Stimulated activated CD4-positive, alpha-beta T cell treated with anti-CD3 and anti-CD28 coated beads, Interleukin-1b, Interleukin-23, amount 100 ng/mL, for 4 hours (primary cell): ENCODE measurements at regions not wholly inside any gene's neighbourhood (a gene's known extent, or its start where the extent isn't known, plus 50 kb on each side); places are given as distances from the start of the nearest gene placed in this dataset.

ENCODE experiments used
- DNase-seq, 2 donors: peaks; one replicate each; pipeline ENCODE4 v3.0.0-alpha.2; 2020; ENCODE audit warnings: low read depth in 2 of 2

DNA sequence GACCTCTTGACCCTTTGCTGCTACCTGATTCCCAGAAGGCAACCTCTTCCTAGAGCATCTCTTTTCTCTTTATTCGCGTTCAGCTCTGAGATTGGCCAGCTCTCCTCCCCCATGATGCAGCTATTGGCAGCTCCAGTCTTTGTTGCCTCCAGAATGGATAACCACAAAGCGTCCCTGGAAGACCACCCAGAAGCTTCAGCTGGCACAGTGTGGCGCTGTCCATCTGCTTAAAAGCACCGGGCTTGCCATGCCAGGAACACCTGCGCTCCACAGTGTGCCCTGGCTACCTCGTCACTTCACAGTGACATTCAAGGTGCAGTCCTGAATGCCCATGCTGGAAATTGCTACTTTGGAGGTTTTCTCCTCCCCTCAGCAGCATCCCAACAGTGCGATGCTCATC lies 353.9 kb downstream of the LMO4 start:
- DNase-seq: no peak

DNA sequence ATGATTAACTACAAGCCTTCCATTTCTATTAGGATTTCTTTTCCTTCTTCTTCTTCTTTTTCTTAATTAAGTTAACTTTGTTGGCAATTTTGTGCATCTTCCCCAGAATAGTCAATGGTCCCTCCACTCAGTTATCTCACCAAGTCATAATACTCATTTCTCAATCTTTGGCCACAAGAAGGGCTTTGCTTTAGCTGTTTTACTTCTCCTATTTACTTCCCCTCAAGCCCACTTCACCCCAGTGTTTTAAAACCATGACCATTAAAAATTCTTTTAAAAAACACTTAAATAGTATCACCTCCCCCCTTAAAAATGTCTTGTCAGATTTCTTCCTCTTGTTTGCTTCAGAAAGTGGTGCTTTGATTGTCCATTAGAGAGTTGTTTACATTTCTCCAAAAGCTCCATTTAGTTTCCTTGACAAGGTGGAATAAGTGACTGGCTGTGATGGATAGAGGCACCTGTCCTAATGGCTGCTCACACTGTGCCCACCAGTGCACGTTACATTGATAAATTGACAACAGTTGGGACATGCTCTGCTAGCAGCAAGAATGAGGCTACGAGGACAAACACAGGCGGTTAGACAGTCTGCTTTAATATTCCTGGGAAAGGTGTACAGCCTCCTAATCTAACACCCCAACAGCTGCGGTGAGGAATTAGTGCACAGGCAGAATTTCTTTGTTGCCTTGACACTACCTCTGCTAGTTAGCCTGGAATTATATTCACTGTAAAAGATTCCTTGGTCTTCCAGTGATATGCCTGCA lies 354.7 kb downstream of the LMO4 start:
- no peak for DNase-seq

DNA sequence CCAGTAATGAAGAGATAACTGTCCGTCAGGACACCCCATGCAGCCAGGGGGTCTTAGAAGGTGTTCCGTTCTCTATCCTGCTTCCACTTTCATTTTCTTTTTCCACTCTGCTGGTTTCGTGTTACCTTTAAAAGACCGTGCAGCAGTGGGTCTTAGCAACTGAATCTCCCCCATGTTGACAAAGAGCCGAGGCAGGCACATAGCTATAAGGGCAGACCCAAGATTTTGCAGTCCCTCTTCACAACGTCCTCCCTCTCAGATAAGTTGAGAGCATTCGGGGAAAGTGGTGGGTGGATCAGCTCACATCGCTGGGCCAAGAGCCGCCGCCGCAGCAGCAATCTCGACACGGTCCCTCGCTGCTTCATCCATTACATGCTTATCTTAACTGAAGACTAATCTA lies 355.5 kb downstream of the LMO4 start:
- DNase-seq: no peak

DNA sequence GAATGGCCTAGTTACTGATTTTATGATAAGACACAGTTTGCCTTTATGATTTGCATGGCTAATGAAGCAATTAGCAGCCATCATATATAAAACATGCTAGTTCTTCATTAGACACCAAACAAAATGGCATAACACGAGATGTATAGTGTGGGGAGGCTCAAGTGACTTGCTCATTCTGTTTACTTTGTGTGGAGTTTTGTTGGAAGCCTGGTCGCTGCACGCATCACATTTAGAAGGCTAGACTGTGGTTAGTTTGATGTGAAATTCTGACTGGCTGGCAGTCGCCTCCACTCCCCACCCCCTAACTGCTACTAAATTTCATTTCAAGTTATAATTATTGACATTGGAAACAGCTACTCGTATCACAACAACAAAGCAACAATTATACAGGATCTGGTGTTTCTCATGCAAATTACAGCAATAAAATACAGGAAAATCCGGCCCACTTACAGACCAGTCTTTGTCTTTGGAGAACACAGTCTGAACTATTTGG lies 356.1 kb downstream of the LMO4 start:
- DNase-seq: no peak

DNA sequence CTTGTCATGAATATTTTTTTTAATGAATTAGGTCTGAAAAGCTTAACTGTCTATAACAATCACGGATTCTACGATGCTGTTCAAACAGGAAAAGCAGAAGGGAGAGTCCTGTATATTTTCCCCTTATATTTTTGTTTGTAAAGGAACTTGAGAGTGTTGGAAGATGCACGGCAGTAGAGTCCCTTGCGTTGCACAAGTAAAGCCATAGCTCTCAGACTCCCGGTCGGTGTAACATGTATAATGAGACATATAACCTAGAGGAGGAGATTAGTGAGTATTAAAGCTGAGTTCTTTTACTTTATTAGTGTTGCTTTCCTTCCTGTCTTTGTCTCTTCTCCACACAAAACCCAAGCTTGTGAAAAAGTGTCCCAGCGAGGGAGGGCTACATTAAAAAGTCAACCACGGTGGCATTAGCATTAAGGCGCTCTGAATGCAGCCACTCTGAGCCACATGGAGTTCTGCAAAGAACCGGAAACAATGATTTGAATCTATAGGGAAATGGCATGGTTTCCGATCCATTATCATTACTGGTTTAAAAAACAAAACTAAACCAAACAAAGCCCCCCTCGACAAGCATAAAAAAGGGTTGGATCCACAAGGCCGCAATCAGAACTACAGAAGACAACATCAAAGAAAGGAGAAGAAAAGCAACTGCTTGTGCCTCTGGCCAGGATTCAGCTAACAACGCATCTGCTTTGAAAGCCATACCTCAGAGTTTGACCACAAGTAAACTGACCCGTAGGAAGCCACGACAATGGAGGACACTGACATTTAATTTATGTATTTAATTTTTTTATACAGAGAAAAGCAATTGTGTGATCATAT lies 356.8 kb downstream of the LMO4 start:
- DNase-seq: no peak

DNA sequence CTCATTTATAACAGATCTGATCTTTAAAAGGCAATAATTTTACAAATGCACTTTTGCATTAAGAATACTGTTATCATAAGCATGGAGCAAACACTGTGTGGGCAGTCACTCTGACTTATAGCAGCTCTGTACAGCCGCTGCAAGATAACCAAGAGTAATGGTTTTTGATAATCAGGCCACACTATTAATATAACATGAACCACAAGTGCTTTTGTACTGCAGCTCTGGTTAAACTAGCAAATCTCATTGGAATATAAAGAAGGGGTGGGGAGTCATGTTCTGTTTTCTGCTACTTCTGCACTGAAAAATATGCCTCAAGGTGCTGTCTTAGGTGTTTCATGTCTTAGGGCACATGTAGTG lies 357.4 kb downstream of the LMO4 start:
- DNase-seq: no peak

DNA sequence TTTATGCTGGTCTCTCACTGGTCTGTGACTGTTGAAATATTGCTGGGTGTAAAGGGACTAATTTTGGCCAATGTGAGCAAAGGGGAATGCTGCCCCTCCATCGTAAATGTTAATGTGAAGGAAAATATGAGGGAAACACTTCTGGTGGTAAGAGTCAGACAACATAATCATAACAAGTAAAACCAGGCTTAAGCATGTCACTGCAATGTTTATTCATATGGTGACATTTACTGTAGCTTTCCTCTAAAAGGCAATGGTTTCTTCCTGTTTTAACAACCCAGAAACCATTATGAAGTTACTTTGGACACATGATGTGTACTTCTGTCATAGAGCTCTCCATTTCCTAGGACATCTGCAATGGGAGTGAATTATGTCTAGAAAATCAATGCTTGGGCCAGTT lies 358.0 kb downstream of the LMO4 start:
- DNase-seq: no peak

DNA sequence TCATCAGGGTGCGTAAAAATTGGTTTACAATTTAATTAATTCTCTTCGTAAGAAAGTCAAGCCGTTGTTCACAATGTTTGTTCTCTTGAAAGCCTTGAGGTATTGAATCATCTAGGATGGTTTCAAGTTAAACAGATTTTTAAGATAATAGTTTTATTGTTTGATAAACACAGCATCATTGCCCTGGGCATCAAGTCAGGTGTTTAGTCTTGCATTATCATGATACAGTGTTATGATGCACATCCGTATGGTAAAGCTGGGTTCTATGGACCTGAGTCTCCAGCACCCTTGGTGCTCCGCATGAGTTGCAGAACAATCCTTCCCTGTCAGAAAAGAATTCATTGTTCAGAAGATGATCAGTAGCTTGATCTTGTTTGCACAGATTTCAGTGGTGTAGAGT lies 359.5 kb downstream of the LMO4 start:
- DNase-seq: no peak

DNA sequence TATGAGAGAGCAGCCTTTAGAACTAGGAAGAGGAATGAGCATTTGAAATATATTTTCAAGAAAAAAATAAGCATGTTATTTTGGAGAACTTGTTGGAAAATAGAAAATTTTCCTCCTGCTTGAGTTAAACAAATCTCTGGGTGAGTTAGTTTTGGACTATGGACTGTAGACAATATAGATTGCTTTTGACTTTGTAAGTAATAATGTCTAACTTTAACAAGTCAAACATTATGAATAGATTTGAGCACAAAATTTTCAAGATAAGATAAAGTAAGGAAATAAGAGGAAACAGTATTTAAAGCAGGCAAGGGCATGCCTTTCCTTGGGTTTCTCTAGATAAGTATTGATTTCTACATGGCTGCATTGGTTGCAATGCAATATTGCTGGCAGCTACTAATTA lies 360.8 kb downstream of the LMO4 start:
- no peak for DNase-seq

DNA sequence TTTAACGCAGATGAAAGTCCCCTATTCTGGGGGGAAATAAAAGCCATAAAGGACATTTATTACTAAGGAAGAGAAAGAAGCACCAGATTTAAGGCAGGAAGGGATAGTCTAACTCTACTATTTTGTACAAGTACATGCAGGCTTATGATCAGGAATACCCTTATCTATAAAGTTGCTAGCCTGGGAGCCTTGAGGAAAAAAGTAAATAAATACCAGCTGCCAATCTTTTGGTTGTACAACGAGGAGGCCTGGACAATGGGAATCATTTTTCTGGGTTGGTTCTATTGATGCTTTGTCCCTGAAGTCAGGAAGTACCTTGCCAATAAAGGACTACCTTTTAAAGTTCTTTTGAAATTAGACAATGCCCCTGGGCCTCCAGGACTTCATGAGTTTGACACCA lies 367.8 kb downstream of the LMO4 start:
- no peak for DNase-seq

DNA sequence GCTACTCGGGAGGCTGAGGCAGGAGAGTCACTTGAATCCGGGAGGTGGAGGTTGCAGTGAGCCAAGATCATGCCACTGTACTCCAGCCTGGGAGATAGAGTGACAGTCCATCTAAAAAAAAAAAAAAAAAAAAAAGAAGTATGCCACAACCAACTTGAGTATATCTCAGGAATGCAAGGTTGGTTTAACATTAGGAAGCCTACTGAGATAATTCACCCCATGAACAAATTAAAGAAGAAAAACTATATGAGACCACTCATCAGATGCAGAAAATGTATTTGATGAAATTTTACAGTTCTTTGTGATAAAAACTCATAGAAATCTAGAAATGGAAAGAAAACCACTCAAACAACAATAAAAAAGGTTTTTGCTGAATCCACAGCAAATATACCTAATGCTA lies 373.8 kb downstream of the LMO4 start:
- no peak for DNase-seq

DNA sequence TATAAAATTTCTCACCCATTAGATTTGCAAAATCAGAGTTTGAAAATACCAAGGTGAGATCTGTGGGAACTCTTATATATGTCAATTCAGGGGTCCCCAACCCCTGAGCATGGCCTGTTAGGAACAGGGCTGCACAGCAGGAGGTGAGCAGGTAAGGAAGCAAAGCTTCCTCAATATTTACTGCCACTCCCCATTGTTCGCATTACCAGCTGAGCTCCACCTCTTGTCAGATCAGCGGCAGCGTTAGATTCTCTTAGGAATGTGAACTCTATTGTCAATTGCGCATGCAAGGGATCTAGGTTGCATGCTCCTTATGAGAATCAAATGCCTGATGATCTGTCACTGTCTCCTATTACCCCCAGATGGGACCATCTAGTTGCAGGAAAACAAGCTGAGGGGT lies 376.6 kb downstream of the LMO4 start:
- DNase-seq: no peak

DNA sequence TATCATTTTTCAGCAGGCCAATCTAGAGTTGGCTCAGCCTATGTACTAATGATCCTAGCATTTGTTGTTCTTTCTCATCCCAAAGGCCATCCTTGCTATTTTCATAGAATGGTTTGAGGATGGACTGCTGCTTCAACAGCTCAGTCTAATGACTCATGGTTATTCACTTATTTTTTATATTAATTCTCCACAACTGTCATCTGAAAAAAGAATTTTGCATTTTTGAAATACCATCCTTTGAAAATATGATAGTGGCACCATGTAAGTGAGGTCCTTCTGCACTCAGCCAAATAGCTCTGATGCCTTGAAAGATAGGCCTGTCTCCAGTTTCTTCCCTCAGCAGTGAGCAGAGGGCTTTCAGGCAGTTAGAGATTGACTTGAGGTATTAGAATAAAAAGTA lies 377.5 kb downstream of the LMO4 start:
- DNase-seq: no peak

DNA sequence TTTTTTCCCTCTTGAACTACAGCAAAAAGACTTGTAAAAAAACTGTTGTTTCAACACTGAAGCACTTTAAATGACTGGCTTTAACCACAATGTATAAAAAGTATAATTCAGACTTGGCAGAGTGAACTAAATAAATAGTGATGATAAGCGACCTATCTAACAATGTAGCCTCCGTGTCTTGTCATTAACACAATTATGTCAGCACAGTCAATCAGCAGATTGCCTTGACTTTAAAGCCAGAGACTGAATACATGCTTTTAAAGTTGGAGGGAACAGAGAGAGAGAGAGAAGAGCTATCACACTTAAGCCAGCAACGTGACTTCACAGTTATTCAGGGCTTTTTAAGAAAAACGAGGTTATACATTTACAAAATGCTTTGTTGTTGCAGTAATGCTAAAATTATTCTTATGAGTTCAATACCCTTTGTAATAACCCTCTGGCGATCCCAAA lies 378.1 kb downstream of the LMO4 start:
- DNase-seq: no peak

DNA sequence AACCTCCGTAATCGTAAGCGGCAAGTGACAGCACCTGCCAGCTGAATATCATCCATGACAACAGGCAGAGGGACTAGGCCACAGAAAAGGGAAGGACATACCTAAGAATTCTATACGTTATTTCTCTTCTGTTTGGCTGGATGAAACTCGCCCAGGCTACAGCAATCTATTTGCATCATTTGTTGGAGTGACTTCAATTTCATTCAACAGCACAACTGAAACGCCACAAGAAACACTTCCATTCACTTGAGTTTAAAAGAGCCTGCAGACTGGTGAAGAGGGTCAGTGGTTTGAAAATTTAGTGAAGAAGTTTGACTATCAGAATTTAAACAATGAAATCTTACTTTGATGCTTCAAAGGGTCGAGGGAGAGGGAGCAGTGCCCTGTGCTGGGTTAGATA lies 378.7 kb downstream of the LMO4 start:
- DNase-seq: no peak

DNA sequence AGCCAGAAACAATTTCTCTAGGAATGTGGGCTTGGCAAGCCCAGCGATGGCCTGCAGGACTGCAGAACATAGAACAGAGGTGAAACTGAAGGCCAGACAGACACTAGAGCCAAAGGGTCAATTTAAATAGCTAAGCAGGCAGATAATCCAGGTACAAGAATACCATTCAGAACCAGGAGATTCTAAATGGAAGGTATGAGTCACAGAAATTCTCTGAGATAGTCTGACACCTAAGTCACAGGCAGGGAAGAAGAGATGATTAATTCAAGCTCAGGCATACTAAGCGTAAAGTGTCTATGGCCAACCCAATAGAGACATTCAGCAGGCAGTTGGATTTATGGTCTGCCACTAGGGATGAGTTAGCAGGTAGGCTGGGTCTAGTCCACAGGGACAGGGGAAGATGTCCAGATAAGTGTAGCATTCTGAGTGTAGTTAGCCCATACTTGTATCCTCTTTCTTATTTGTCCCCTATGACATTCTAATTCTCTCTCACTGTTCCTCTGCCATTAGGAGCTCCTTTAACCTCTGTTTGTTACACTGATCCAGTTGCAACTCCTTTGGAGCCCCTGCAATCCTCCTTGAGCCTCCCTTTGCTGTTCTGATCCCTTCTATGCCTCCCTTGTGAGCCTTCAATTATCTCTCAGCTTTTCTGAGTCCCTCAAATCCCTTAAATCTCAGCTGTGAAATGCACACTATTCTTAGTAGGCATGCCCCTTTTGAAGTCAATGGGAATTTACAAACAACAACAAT lies 383.8 kb downstream of the LMO4 start:
- no peak for DNase-seq

DNA sequence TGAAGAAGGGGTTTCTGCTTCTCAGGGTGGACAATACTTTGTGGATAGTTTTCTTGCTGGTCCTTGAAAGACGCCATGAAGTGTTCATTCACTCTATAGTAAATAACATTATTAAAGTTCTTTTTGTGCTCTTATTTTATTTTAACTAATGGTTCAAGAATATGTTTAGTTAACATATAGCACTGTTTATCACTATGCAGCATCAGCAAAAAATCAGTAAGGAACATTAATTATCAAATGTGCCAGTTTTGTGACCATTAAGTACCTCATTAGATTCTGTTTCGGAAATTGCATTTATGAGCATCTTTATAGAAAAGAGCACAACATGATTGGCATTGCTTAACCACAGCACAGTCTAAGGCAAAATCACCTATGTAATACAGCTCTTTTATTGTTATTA lies 385.6 kb downstream of the LMO4 start:
- DNase-seq: no peak

DNA sequence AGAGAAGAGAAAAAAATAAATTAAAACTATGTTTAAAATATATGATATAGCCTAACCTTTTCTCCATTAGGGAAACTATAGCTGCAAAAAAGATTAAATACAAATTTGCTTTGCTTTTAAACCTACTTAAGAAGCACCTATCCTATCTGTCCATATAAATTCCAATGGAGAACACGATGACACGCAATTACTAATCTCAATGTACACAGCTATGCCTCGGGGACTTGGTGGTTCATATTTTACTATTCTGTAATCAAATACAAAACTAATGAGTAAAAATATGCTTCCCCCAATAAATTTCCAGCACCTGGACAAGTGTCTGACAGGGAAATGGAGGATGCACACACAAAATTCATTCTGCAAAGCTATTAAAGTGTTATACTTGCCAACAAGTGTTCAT lies 386.4 kb downstream of the LMO4 start:
- DNase-seq: no peak

DNA sequence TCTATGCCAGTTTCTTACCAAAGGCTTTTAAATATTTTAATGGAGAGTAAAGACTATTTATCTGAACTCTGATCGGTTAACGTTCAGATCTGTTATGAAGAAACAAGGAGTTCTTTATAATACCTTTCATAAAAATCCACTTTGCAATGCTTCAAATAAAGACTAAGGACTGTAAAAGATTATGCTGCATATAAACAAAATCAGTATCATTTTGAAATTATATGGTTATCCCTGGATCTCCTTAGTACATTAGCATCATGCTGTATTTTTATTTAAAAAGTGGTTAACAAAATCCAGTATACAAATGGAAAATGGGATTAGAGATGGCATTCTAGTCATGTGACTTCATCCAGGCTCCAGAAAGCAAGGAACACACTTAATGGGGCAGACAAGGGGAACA lies 386.8 kb downstream of the LMO4 start:
- no peak for DNase-seq

DNA sequence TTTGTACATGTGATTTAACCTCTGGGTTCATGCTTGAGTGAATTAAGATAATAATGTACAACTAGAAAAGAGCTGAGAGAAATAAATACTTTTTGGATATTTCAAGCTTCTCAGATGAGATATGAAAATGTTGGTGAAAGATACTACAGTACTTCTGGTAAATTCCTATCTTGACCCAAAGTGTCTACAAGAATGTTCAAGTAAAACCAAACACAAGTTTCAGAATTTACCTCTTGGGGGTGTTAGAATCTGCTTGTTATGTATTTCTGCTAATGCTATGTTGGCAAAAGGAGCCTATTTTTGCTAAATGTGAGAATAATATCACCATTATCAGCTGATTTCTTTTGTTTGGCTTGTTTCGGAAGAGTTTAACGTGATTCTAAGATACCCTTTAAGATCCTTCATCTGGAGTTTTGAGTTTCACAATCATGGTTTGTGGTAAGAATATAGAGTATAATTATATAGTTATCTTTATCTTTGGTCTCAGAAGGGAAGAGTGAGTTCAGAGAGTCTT lies 388.5 kb downstream of the LMO4 start:
- no peak for DNase-seq

DNA sequence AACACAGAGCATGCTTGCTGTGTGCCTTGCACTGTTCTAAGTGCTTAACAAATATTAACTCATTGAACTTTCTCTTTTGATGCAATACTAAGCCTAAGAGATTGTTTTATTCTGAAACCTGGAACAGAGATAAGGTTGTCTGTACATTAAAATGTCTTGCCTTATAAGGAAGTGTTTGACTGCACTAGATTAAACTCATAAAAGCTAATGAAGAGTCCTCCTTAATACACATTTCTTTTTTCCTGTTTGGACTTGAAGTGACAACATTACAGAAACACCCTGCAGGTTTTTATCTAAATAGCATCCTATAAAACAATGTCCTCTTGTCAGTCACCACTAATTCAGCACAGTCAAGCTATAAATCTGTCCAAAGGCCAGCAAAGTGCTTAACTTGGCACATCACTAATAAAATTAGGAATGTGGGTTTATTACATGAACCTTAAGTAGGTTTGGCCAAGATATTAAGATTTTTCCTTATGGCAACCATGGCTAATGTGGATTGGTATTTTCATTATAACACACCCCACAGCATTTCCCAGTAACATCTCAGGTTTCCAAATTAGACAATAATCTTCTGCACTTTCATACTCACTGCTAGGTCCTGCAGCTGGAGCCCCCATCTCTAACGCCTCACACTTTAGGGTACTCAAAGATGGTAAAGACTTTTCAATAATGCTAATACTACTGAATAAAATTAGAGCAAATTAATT lies 389.7 kb downstream of the LMO4 start:
- DNase-seq: no peak

DNA sequence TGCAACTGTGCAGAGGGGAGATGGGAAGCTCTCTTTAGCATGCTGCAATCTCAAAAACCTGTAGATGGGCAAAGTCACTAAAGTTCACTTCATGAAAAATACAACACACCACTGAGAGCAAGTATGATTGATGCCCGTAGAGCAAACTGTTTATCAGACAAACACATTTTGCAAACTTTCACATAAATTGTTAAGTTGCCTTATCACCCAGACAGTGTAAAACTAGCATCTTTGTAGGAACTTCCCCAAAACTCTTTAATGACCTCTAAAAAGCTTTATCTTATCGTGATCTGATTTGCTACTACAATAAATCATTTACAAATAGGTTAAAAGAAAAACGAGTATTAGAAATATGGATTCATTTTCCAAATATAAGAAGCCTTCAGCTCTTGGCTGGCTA lies 391.0 kb downstream of the LMO4 start:
- no peak for DNase-seq
